OCI-LY7 (cell line): ENCODE measurements at regions not wholly inside any gene's neighbourhood (a gene's known extent, or its start where the extent isn't known, plus 50 kb on each side); places are given as distances from the start of the nearest gene placed in this dataset.

Experiments used
- EZH2phosphoT487 ChIP-seq: fragments of 200-600 bp; sonication (generic); IDR thresholded peaks from 2 replicates; pipeline ENCODE4 v1.6.1; 2018; ENCODE audit warnings: low read depth, borderline replicate concordance, mild to moderate bottlenecking, mixed run types, antibody characterized with exemption, low read length, moderate library complexity, mixed read lengths
- TF ChIP-seq, protein P1 (sequence below): fragments of 200-600 bp; sonication (generic); conservative IDR thresholded peaks from 2 replicates; pipeline ENCODE4 v1.5.1; 2014; ENCODE audit warnings: mild to moderate bottlenecking, antibody characterized with exemption, low read length, moderate library complexity, mixed read lengths

DNA sequence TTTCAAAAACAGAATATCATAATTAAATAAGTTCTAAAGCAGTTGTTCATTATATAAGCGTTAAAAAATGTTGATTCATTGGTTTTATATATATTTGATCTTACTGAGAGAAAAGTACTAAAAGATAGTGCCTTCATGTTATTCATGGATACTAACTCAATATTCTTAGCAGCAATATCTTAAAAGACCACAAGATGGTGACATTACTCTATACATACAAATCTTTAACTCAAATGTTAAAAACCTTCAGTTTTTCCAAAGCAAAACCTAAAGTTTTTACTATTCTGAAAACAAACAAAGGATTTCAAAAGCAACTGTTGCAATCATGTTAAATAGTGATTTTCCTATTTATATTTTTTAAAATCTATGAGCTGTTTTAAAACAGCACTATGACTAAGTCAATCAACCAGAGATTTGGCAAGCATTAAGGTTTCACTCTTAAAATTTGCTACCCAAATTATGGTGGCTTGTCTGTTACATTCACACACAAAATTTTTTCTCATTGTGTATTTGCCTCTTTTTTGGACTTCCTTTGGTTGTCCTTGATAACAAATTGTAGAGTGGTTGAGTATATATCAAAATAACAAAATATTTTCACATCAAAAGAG is 50.1 kb upstream of the RERGL start:
- TF ChIP-seq, protein P1, sequence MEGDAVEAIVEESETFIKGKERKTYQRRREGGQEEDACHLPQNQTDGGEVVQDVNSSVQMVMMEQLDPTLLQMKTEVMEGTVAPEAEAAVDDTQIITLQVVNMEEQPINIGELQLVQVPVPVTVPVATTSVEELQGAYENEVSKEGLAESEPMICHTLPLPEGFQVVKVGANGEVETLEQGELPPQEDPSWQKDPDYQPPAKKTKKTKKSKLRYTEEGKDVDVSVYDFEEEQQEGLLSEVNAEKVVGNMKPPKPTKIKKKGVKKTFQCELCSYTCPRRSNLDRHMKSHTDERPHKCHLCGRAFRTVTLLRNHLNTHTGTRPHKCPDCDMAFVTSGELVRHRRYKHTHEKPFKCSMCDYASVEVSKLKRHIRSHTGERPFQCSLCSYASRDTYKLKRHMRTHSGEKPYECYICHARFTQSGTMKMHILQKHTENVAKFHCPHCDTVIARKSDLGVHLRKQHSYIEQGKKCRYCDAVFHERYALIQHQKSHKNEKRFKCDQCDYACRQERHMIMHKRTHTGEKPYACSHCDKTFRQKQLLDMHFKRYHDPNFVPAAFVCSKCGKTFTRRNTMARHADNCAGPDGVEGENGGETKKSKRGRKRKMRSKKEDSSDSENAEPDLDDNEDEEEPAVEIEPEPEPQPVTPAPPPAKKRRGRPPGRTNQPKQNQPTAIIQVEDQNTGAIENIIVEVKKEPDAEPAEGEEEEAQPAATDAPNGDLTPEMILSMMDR = peak; percentile 93
- TF ChIP-seq EZH2phosphoT487 = no peak
